Mesenchymal stem cell (in vitro differentiated cells and primary cell): ENCODE measurements at regions not wholly inside any gene's neighbourhood (a gene's known extent, or its start where the extent isn't known, plus 50 kb on each side); places are given as distances from the start of the nearest gene placed in this dataset.

Experiments used
- DNase-seq: peaks from one replicate; pipeline ENCODE4 v3.0.0-alpha.2; 2013
- H2AFZ ChIP-seq: one replicate; pipeline ENCODE4 v1.6.1; 2013; ENCODE audit warnings: low read depth, mild to moderate bottlenecking, control low read depth, inconsistent platforms, low read length, moderate library complexity
- H2AK5ac ChIP-seq: 2 replicates; pipeline ENCODE4 v1.6.1; 2013; ENCODE audit warnings: low read length, moderate library complexity, mild to moderate bottlenecking, inconsistent platforms; ENCODE audit not compliant: severe bottlenecking
- H2BK120ac ChIP-seq: one replicate; pipeline ENCODE4 v1.6.1; 2013; ENCODE audit warnings: low read depth, mild to moderate bottlenecking, inconsistent platforms, low read length, moderate library complexity
- H2BK12ac ChIP-seq, 2 experiments: one replicate each; pipeline ENCODE4 v1.6.1; 2013; ENCODE audit warnings: inconsistent platforms in 2 of 2, low read length in 2 of 2, mild to moderate bottlenecking in 2 of 2, moderate library complexity in 2 of 2, control low read depth in 1 of 2
- H2BK15ac ChIP-seq: one replicate; pipeline ENCODE4 v1.6.1; 2013; ENCODE audit warnings: mild to moderate bottlenecking, low read depth, inconsistent platforms; ENCODE audit not compliant: poor library complexity, severe bottlenecking
- H2BK5ac ChIP-seq: 2 replicates; pipeline ENCODE4 v1.6.1; 2013; ENCODE audit warnings: low read depth, mild to moderate bottlenecking, low read length, control low read depth, inconsistent platforms; ENCODE audit not compliant: poor library complexity, severe bottlenecking
- H3K14ac ChIP-seq, 2 experiments: one replicate each; pipeline ENCODE4 v1.6.1; 2013; ENCODE audit warnings: inconsistent platforms in 2 of 2, low read length in 2 of 2, control low read depth in 1 of 2, mild to moderate bottlenecking in 1 of 2, moderate library complexity in 1 of 2
- H3K18ac ChIP-seq, 2 experiments: one replicate each; pipeline ENCODE4 v1.6.1; 2013; ENCODE audit warnings: inconsistent platforms in 2 of 2, low read length in 2 of 2, control low read depth in 1 of 2, low read depth in 1 of 2, mild to moderate bottlenecking in 1 of 2
- H3K23ac ChIP-seq, 2 experiments: one replicate each; pipeline ENCODE4 v1.6.1; 2013; ENCODE audit warnings: inconsistent platforms in 2 of 2, low read length in 2 of 2, mild to moderate bottlenecking in 2 of 2, moderate library complexity in 2 of 2, control low read depth in 1 of 2
- H3K27ac ChIP-seq: 2 replicates; pipeline ENCODE4 v1.5.1; 2013; ENCODE audit warnings: mild to moderate bottlenecking, moderate library complexity, low read length, control low read depth, inconsistent platforms; ENCODE audit not compliant: poor library complexity, severe bottlenecking
- H3K27me3 ChIP-seq, 2 experiments: 2 replicates each; pipeline versions ENCODE4 v1.6.1 to v1.7.0; 2013; ENCODE audit warnings: low read length in 2 of 2, mild to moderate bottlenecking in 2 of 2, moderate library complexity in 2 of 2, control low read depth in 1 of 2, inconsistent platforms in 1 of 2; ENCODE audit not compliant: control insufficient read depth in 1 of 2, insufficient read depth in 1 of 2
- H3K36me3 ChIP-seq, 2 experiments: 2 replicates each; pipeline versions ENCODE4 v1.6.1 to v1.7.0; 2013; ENCODE audit warnings: low read length in 2 of 2, control low read depth in 1 of 2, inconsistent platforms in 1 of 2, low read depth in 1 of 2, mild to moderate bottlenecking in 1 of 2; ENCODE audit not compliant: insufficient read depth in 2 of 2, control insufficient read depth in 1 of 2
- H3K4ac ChIP-seq, 2 experiments: one replicate each; pipeline ENCODE4 v1.6.1; 2013; ENCODE audit warnings: inconsistent platforms in 2 of 2, low read length in 2 of 2, mild to moderate bottlenecking in 2 of 2, moderate library complexity in 2 of 2, control low read depth in 1 of 2, low read depth in 1 of 2
- H3K4me1 ChIP-seq: 2 replicates; pipeline ENCODE4 v1.6.1; 2013; ENCODE audit warnings: low read depth, low read length, control low read depth; ENCODE audit not compliant: control insufficient read depth, insufficient read depth
- H3K4me2 ChIP-seq: 2 replicates; pipeline ENCODE4 v1.6.1; 2013; ENCODE audit warnings: low read length, mild to moderate bottlenecking, inconsistent platforms; ENCODE audit not compliant: poor library complexity, severe bottlenecking
- H3K4me3 ChIP-seq, 2 experiments: 2 replicates each; pipeline versions ENCODE4 v1.5.1 to v1.7.0; 2013; ENCODE audit warnings: low read length in 2 of 2, mild to moderate bottlenecking in 2 of 2, control low read depth in 1 of 2, low read depth in 1 of 2; ENCODE audit not compliant: insufficient read depth in 1 of 2
- H3K79me1 ChIP-seq: replicated peaks from 2 replicates; pipeline ENCODE4 v1.6.1; 2013; ENCODE audit warnings: mild to moderate bottlenecking, control low read depth, low read length, inconsistent platforms; ENCODE audit not compliant: poor library complexity, severe bottlenecking
- H3K9ac ChIP-seq: 2 replicates; pipeline ENCODE4 v1.7.0; 2013; ENCODE audit warnings: mild to moderate bottlenecking, low read length, moderate library complexity
- H3K9me3 ChIP-seq: 2 replicates; pipeline ENCODE4 v1.7.0; 2013; ENCODE audit warnings: mild to moderate bottlenecking, low read length; ENCODE audit not compliant: control insufficient read depth
- H4K8ac ChIP-seq: one replicate; pipeline ENCODE4 v1.6.1; 2013; ENCODE audit warnings: inconsistent platforms, mild to moderate bottlenecking, low read length, moderate library complexity
- H4K91ac ChIP-seq: one replicate; pipeline ENCODE4 v1.6.1; 2013; ENCODE audit warnings: mild to moderate bottlenecking, low read length, inconsistent platforms
- WGBS: methylation state at CpG from one replicate; pipeline ENCODE4 v1.1.7; 2013; ENCODE audit warnings: mixed read lengths; 5-methylcytosine and 5-hydroxymethylcytosine counted together

- Histone ChIP-seq H3K14ac (no peak overlapping the region), H2BK120ac (no peak overlapping the region), H2BK15ac (no peak overlapping the region), H2BK5ac (no peak overlapping the region), H3K27me3 (no peaks in the 10 kb centered on the region), H3K4ac (no peak overlapping the region), H3K27ac (no peak overlapping the region), H2BK12ac (no peak overlapping the region), H4K8ac (no peak overlapping the region), H3K4me2 (no peak overlapping the region), H2AFZ (no peak overlapping the region), H3K4me3 (no peak overlapping the region), H3K79me1 (no peaks in the 10 kb centered on the region), H4K91ac (no peak overlapping the region), H2AK5ac (no peak overlapping the region), H3K9ac (no peak overlapping the region), H3K9me3 (peaks cover 15% of the 10 kb centered on the region), H3K23ac (no peak overlapping the region), H3K4me1 (no peaks in the 10 kb centered on the region), H3K36me3 (no peaks in the 10 kb centered on the region), H3K18ac (no peak overlapping the region)
- no peak for DNase-seq
- WGBS: 62% methylated on average over 2 of the region's 2 CpGs
Measured at GRCh38 chr5:6236170-6236793, 142.1 kb downstream of the MED10 start.

GRCh38 chr5:6235726-6236125 is 142.6 kb downstream of the MED10 start:
- peaks cover 10% of the 10 kb centered on the region for H3K9me3 ChIP-seq

GRCh38 chr5:6228257-6229250 is 149.8 kb downstream of the MED10 start:
- Histone ChIP-seq H3K79me1 (no peaks in the 10 kb centered on the region), H3K9ac (no peak overlapping the region), H3K4me1 (no peaks in the 10 kb centered on the region), H4K8ac (no peak overlapping the region), H2BK5ac (no peak overlapping the region), H2BK12ac (no peak overlapping the region), H3K4me2 (no peak overlapping the region), H3K27me3 (no peaks in the 10 kb centered on the region), H3K14ac (no peak overlapping the region), H3K9me3 (no peaks in the 10 kb centered on the region), H3K4ac (no peak overlapping the region), H2BK15ac (no peak overlapping the region), H3K4me3 (no peak overlapping the region), H2AFZ (no peak overlapping the region), H3K36me3 (no peaks in the 10 kb centered on the region), H3K27ac (no peak overlapping the region), H2AK5ac (no peak overlapping the region), H4K91ac (no peak overlapping the region), H2BK120ac (no peak overlapping the region), H3K18ac (no peak overlapping the region), H3K23ac (no peak overlapping the region)
- no peak for DNase-seq
- WGBS: 88% methylated on average over 18 of the region's 23 CpGs

More at GRCh38 chr5:6235726-6236125, 142.6 kb downstream of the MED10 start:
- Histone ChIP-seq H3K36me3 (no peaks in the 10 kb centered on the region), H4K8ac (no peak overlapping the region), H2AFZ (no peak overlapping the region), H3K14ac (no peak overlapping the region), H3K79me1 (no peaks in the 10 kb centered on the region), H2BK12ac (no peak overlapping the region), H3K18ac (no peak overlapping the region), H3K4ac (no peak overlapping the region), H3K9ac (no peak overlapping the region), H3K23ac (no peak overlapping the region), H3K27ac (no peak overlapping the region), H3K27me3 (no peaks in the 10 kb centered on the region), H3K4me2 (no peak overlapping the region), H3K4me3 (no peak overlapping the region), H2AK5ac (no peak overlapping the region), H2BK120ac (no peak overlapping the region), H4K91ac (no peak overlapping the region), H2BK5ac (no peak overlapping the region), H2BK15ac (no peak overlapping the region), H3K4me1 (no peaks in the 10 kb centered on the region)
- WGBS: 81% methylated on average over 3 of the region's 3 CpGs
- DNase-seq: no peak

- no peak overlapping the region for H2BK15ac ChIP-seq
- no peak overlapping the region for H3K14ac ChIP-seq
- H4K8ac ChIP-seq: no peak overlapping the region
- H3K79me1 ChIP-seq: no peaks in the 10 kb centered on the region
- H3K9ac ChIP-seq: no peak overlapping the region
- H4K91ac ChIP-seq: no peak overlapping the region
- no peak overlapping the region for H2AFZ ChIP-seq
- no peak overlapping the region for H3K23ac ChIP-seq
- H3K27me3 ChIP-seq: no peaks in the 10 kb centered on the region
- no peak for DNase-seq
- no peak overlapping the region for H2AK5ac ChIP-seq
- H3K9me3 ChIP-seq: peaks cover 3% of the 10 kb centered on the region
- H3K4me3 ChIP-seq: no peak overlapping the region
- H3K4ac ChIP-seq: no peak overlapping the region
- H2BK120ac ChIP-seq: no peak overlapping the region
- 79% methylated on average over 5 of the region's 7 CpGs for WGBS
- no peaks in the 10 kb centered on the region for H3K4me1 ChIP-seq
- no peak overlapping the region for H2BK12ac ChIP-seq
- no peak overlapping the region for H2BK5ac ChIP-seq
- H3K27ac ChIP-seq: no peak overlapping the region
- no peaks in the 10 kb centered on the region for H3K36me3 ChIP-seq
- H3K18ac ChIP-seq: no peak overlapping the region
- no peak overlapping the region for H3K4me2 ChIP-seq
Measured at GRCh38 chr5:6225121-6225607, 153.2 kb downstream of the MED10 start.
